ENCODE measurements at regions not wholly inside any gene's neighbourhood (a gene's known extent, or its start where the extent isn't known, plus 50 kb on each side); places are given as distances from the start of the nearest gene placed in this dataset.

GRCh38 chr6:134772671-134773360 lies 177.1 kb downstream of the ALDH8A1 start:
- no peak for TF ChIP-seq POLR2A (IDR thresholded peaks at IDR 0.05)
- no peak for TF ChIP-seq CTCF (IDR thresholded peaks at IDR 0.05)
- no peak for TF ChIP-seq POLR2AphosphoS5 (IDR thresholded peaks at IDR 0.05)

Data from prostate gland (tissue), 2 donors.